ENCODE measurements at regions not wholly inside any gene's neighbourhood (a gene's known extent, or its start where the extent isn't known, plus 50 kb on each side); places are given as distances from the start of the nearest gene placed in this dataset.

GRCh38 chr18:60049172-60049571 is 149.4 kb downstream of the PMAIP1 start:
- Histone ChIP-seq H2AFZ (ENCODE audit: low read length) (no peak overlapping the region), H3K36me3 (ENCODE audit: control insufficient read depth, insufficient read depth, low read length) (no peaks in the 10 kb centered on the region), H3K4me1 (ENCODE audit: control insufficient read depth, extremely low read depth, insufficient read depth, low read length) (peaks cover 7% of the 10 kb centered on the region), H3K9me3 (ENCODE audit: control insufficient read depth, insufficient read depth, low read depth, low read length) (no peaks in the 10 kb centered on the region), H3K4me2 (ENCODE audit: extremely low read depth, insufficient read depth, low read length) (no peak overlapping the region), H3K9ac (ENCODE audit: insufficient read depth, low read length) (no peak overlapping the region), H3K79me2 (ENCODE audit: control insufficient read depth, insufficient read depth, low read length) (no peaks in the 10 kb centered on the region), H4K20me1 (ENCODE audit: control insufficient read depth, extremely low read depth, insufficient read depth, low read length) (no peaks in the 10 kb centered on the region), H3K27me3 (ENCODE audit: control insufficient read depth, insufficient read depth, low read length) (no peaks in the 10 kb centered on the region), H3K27ac (ENCODE audit: insufficient read depth, low read length) (no peak overlapping the region), H3K4me3 (replicated peaks in 1 of 4; ENCODE audit: control extremely low read depth in 1 of 4, insufficient read depth in 1 of 4, low read depth in 3 of 4, low read length in 4 of 4) (no peak overlapping the region)
- no peak for DNase-seq (ENCODE audit: low read depth in 2 of 2)
- no peak for TF ChIP-seq CTCF (conservative IDR thresholded peaks at IDR 0.05 in 1 of 2, IDR thresholded peaks at IDR 0.05 in 1 of 2; ENCODE audit: low read depth in 1 of 2, low read length in 2 of 2)

DNA sequence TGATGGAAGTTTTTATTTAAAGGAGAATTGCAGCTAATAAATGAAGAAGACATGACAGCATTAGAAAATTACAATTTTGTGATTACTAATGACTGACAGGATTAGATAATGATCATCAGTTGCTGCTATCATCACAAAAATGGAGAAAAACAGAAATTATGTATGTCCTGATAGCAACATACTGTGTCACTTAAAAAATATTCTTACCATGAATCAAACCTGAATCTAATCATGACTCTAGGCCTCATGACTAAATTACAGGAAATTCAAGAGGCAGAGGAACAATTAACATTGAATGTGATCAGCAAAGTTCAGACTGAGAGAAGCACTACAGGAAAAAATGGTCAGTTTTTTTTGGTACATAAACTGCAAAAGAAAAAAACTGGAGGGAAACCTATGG is 147.8 kb downstream of the PMAIP1 start:
- Histone ChIP-seq H3K27ac (ENCODE audit: insufficient read depth, low read length) (no peak overlapping the region), H3K4me1 (ENCODE audit: control insufficient read depth, extremely low read depth, insufficient read depth, low read length) (peaks cover 4% of the 10 kb centered on the region), H3K9ac (ENCODE audit: insufficient read depth, low read length) (no peak overlapping the region), H3K27me3 (ENCODE audit: control insufficient read depth, insufficient read depth, low read length) (no peaks in the 10 kb centered on the region), H3K36me3 (ENCODE audit: control insufficient read depth, insufficient read depth, low read length) (no peaks in the 10 kb centered on the region), H3K4me2 (ENCODE audit: extremely low read depth, insufficient read depth, low read length) (no peak overlapping the region), H3K4me3 (replicated peaks in 1 of 4; ENCODE audit: control extremely low read depth in 1 of 4, insufficient read depth in 1 of 4, low read depth in 3 of 4, low read length in 4 of 4) (no peak overlapping the region), H3K79me2 (ENCODE audit: control insufficient read depth, insufficient read depth, low read length) (no peaks in the 10 kb centered on the region), H4K20me1 (ENCODE audit: control insufficient read depth, extremely low read depth, insufficient read depth, low read length) (no peaks in the 10 kb centered on the region), H2AFZ (ENCODE audit: low read length) (no peak overlapping the region), H3K9me3 (ENCODE audit: control insufficient read depth, insufficient read depth, low read depth, low read length) (no peaks in the 10 kb centered on the region)
- TF ChIP-seq EZH2 (IDR thresholded peaks at IDR 0.05; ENCODE audit: low read length, missing control alignments): no peak
- no peak for TF ChIP-seq CTCF (conservative IDR thresholded peaks at IDR 0.05 in 1 of 2, IDR thresholded peaks at IDR 0.05 in 1 of 2; ENCODE audit: low read depth in 1 of 2, low read length in 2 of 2)
- DNase-seq (ENCODE audit: low read depth in 2 of 2): peak in 1 of 2 donors; percentile 45

DNA sequence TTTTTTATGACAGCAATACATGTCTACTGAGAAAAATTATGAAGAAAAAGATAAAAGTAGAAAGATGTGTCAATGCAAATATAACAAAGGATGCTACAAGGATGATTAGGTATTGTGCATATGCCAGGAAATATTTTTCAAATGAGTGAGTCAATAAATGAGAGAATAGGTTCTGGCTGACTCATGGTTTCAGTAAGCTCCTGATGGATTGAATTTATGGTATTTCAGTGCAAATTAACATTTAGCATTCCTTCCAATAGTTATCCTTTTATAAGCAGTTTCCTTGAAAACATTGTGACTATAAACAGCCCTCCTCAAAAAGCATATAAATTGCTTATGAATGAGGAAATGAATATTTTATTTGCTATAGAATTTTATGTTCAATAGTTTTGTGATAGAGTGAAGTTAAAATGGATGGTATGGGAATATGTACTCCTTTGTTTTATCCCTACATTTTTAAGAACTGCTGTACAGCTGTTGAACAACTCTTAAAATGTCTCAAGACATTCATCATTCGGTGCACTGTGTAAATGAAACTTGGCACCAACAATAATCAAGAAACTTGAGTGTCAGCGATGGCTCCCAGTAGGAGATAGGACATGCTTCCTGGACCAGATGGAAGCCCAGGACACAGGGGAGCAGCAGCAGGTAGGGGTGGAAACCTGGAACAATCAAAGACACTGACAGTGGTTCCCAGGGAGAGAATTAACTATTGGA is 144.7 kb downstream of the PMAIP1 start:
- peaks cover 4% of the 10 kb centered on the region for H3K4me1 ChIP-seq (ENCODE audit: control insufficient read depth, extremely low read depth, insufficient read depth, low read length)
- no peak overlapping the region for H3K27ac ChIP-seq (ENCODE audit: insufficient read depth, low read length)
- H3K79me2 ChIP-seq (ENCODE audit: control insufficient read depth, insufficient read depth, low read length): no peaks in the 10 kb centered on the region
- peak; percentile 43 to 91 for DNase-seq (ENCODE audit: low read depth in 2 of 2)
- H3K36me3 ChIP-seq (ENCODE audit: control insufficient read depth, insufficient read depth, low read length): no peaks in the 10 kb centered on the region
- no peaks in the 10 kb centered on the region for H3K27me3 ChIP-seq (ENCODE audit: control insufficient read depth, insufficient read depth, low read length)
- TF ChIP-seq EZH2 (IDR thresholded peaks at IDR 0.05; ENCODE audit: low read length, missing control alignments) (no peak), CTCF (conservative IDR thresholded peaks at IDR 0.05 in 1 of 2, IDR thresholded peaks at IDR 0.05 in 1 of 2; ENCODE audit: low read depth in 1 of 2, low read length in 2 of 2) (no peak)
- H3K9me3 ChIP-seq (ENCODE audit: control insufficient read depth, insufficient read depth, low read depth, low read length): no peaks in the 10 kb centered on the region
- H2AFZ ChIP-seq (ENCODE audit: low read length): no peak overlapping the region
- H4K20me1 ChIP-seq (ENCODE audit: control insufficient read depth, extremely low read depth, insufficient read depth, low read length): no peaks in the 10 kb centered on the region
- peak overlapping the region; percentile 32 for H3K4me2 ChIP-seq (ENCODE audit: extremely low read depth, insufficient read depth, low read length)
- H3K4me3 ChIP-seq (replicated peaks in 1 of 4; ENCODE audit: control extremely low read depth in 1 of 4, insufficient read depth in 1 of 4, low read depth in 3 of 4, low read length in 4 of 4): no peak overlapping the region
- no peak overlapping the region for H3K9ac ChIP-seq (ENCODE audit: insufficient read depth, low read length)
